22Rv1 (cell line): ENCODE measurements at regions not wholly inside any gene's neighbourhood (a gene's known extent, or its start where the extent isn't known, plus 50 kb on each side); places are given as distances from the start of the nearest gene placed in this dataset.
"Not testable (repeated sequence)": the region's sequence is repeated elsewhere in the genome, so short reads cannot be mapped to it uniquely, and the experiment has no call there.

Experiments used
- ZFX ChIP-seq: fragments of 450-650 bp; IDR thresholded peaks from 2 replicates; pipeline ENCODE4 v1.6.1; 2017; ENCODE audit warnings: antibody characterized with exemption, borderline replicate concordance
- TF ChIP-seq, protein P1 (sequence below): fragments of 450-650 bp; IDR thresholded peaks from 2 replicates; pipeline ENCODE4 v1.5.1; 2017; ENCODE audit warnings: mild to moderate bottlenecking

DNA sequence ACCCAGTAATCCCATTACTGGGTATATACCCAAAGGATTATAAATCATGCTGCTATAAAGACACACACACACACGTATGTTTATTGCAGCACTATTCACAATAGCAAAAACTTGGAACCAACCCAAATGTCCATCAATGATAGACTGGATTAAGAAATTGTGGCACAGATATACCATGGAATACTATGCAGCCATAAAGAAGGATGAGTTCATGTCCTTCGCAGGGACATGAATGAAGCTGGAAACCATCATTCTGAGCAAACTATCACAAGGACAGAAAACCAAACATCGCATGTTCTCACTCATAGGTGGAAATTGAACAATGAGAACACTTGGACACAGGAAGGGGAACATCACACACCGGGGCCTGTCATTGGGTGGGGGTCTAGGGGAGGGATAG is 54.6 kb upstream of the CSRP2 start:
- TF ChIP-seq, protein P1, sequence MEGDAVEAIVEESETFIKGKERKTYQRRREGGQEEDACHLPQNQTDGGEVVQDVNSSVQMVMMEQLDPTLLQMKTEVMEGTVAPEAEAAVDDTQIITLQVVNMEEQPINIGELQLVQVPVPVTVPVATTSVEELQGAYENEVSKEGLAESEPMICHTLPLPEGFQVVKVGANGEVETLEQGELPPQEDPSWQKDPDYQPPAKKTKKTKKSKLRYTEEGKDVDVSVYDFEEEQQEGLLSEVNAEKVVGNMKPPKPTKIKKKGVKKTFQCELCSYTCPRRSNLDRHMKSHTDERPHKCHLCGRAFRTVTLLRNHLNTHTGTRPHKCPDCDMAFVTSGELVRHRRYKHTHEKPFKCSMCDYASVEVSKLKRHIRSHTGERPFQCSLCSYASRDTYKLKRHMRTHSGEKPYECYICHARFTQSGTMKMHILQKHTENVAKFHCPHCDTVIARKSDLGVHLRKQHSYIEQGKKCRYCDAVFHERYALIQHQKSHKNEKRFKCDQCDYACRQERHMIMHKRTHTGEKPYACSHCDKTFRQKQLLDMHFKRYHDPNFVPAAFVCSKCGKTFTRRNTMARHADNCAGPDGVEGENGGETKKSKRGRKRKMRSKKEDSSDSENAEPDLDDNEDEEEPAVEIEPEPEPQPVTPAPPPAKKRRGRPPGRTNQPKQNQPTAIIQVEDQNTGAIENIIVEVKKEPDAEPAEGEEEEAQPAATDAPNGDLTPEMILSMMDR: not testable (repeated sequence)
- TF ChIP-seq ZFX: not testable (repeated sequence)
